HG02798 (cell line): ENCODE measurements at regions not wholly inside any gene's neighbourhood (a gene's known extent, or its start where the extent isn't known, plus 50 kb on each side); places are given as distances from the start of the nearest gene placed in this dataset.
"Not testable (repeated sequence)": the region's sequence is repeated elsewhere in the genome, so short reads cannot be mapped to it uniquely, and the experiment has no call there.

ENCODE experiments used
- ATAC-seq: cut with Tn5 transposase; IDR thresholded peaks from one replicate; pipeline ENCODE4 v1.9.1; 2021; ENCODE audit warnings: mild to moderate bottlenecking; ENCODE audit not compliant: unreplicated experiment, poor library complexity

GRCh38 chr15:37394402-37395099 lies 294.2 kb upstream of the MEIS2 start:
- ATAC-seq = no peak

DNA sequence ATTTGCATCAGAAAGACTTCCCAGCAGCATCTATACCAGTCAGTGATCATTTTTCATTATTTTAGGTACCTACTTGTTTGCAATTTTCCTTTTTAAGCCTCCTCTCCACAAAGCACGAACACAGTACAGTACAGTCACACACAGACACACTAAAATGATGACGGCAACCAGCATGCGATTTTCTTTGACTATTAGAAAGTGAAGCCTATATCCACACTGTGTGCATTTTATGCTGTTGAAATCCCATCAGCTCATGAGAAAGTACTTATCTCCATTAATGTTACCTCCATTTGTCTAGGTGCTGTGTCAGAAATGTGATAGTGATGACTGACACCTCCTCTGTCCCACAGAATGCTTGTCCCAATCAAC lies 294.7 kb upstream of the MEIS2 start:
- ATAC-seq = no peak

DNA sequence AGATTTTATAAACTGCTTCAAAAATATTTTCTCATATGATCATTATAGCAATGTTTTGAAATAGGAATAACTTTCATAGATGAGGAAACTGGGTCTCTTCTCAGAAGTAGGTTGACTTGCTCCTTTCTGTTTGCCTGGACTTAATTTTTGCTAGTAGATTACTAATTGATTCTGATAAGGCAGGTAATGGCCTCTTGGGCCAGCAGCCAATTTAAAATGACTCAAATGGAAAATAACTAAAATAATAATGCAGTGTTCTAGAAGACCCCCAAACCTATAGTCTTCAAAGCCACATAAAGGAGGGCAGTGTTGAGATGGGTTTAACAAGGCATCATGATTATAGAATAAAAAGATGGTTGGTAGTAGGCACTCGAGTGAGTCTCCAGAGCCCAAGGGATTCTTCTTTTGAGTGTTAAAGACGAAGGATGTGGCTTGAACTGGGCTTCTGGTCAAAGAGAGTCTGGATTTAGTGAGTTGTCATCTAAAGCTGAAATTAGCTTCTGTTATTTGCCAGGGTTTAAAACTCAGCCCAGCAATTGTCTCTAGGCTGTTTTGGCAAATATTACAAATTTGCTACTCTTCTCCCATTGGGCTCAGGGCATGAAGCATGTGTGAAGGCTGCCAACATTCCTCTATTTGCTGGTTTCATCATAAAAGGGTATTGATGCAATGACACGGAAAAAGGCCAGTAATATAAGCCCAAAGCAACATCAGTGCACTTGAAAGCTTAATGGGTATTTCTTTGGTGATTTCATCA lies 297.1 kb upstream of the MEIS2 start:
- no peak for ATAC-seq

DNA sequence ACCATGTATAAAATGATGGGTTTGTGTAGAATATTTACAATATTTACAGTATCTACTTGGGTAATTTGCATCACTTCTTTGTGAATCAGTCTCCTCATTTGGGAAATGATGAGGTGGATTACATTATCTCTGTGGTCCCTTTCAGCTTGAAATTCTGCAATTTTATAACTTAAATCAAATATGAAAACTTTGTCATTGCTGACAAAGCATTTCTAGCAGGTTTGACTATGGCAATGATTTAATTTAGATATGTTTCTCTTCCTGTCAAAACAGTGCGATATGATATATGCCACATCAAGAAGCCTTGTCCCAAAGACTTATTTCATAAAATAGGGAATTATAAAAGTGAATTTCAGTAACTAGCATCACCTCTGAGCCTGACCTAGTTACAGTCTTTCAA lies 315.8 kb upstream of the MEIS2 start:
- ATAC-seq = no peak

GRCh38 chr15:37425541-37425940 lies 325.2 kb upstream of the MEIS2 start:
- ATAC-seq = no peak

GRCh38 chr15:37427393-37427792 lies 327.0 kb upstream of the MEIS2 start:
- not testable (repeated sequence) for ATAC-seq

- ATAC-seq = no peak
Observed at GRCh38 chr15:37446921-37447320, 346.6 kb upstream of the MEIS2 start.

DNA sequence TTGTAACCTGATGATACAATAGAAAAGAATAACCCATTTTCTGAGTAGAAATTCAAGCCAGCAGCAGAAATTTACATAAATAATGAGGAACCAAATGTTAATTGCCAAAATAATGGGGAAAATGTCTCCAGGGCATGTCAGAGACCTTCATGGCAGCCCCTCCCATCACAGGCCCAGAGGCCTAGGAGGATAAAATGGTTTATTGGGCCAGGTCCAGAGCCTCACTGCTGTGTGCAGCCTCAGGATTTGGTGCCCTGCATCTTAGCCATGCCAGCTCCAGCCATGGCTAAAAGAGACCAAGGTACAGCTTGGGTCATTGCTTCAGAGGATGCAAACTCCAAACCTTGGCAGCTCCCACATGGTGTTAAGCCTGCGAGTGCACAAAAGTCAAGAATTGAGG lies 352.1 kb upstream of the MEIS2 start:
- no peak for ATAC-seq

DNA sequence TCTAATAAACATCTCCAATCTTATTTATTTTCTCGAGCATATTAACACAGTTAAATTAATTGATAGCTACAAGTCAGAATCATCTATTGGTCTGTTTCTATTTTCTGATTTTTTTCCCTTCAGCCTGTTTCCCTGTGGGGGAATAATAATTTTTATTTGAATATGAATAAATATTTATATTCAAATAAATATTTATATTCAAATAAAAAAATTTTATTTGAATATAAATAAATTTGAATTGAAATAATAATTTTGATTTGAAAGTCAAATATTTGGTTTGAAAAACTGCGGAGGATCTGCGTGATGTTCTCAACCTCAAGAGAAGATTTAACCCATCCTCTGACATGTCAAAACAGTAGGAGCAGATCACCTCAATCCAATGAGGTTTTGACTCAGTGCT lies 380.1 kb upstream of the MEIS2 start:
- ATAC-seq = no peak

DNA sequence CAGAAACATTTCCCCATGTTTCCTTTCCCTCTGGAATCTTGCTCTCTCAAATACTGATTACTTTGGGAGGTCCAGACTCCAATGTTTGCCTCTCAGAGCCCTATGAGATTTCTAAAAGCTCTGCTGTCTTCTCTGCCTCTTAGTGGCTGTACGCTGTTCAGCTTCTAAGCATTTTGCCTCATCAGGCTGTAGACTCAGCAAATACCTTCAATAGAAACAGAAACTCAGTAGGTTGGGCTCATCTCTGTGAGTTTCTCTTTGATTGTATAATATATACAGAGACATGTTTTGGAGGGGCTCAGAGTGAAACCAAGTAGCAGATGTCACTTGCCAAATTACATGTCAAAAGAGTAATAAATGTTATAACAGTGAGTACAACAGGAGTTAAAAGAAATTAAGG lies 380.8 kb upstream of the MEIS2 start:
- ATAC-seq = no peak

- no peak for ATAC-seq
Observed at GRCh38 chr15:37483779-37484178, 383.4 kb upstream of the MEIS2 start.

- ATAC-seq = no peak
Observed at GRCh38 chr15:37485056-37485455, 384.7 kb upstream of the MEIS2 start.

DNA sequence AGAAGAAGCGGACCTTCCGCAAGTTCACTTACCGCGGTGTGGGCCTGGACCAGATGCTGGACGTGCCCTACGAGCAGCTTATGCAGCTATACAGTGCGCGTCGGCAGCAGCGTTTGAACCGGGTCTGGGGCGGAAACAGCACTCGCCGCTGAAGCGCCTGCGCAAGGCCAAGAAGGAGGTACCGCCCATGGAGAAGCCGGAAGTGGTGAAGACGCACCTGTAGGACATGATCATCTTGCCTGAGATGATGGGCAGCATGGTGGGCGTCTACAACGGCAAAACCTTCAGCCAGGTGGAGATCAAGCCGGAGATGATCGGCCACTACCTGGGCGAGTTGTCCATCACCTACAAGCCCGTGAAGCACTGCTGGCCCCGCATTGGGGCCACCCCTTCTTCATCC lies 390.4 kb upstream of the MEIS2 start:
- ATAC-seq = no peak

- ATAC-seq = no peak
Observed at GRCh38 chr15:37516621-37517020, 416.3 kb upstream of the MEIS2 start.

DNA sequence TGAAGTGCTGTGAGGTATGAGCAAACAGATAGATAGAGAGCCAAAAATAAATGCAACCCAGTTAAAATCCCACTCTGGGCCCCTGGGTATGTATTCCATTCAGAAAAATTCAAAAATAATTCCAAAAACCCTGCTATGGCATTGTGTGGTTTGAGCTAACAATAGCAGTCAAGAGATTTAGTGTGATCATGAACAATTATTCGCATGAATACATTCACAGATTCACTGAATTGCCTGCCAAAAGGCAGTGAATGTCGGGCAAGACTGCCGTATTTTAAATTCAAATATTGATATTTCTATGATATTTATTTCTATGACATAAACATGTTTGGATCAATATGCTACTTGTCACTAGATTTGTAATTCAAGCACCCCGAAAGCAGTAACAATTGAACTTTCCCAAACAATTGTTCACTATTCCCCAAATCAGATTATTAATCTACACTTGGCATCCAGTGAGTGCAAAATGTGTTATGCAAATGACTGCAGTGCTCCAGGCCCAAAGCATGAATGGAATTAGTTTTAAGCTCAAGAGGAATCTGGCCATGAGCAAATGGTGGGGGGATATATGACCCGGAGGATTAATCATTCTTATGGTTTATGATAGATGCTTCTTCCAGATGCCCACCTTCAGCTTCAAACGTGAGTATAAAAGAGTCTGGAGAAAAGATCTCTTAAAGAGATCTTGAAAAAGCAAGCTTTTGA lies 417.0 kb upstream of the MEIS2 start:
- ATAC-seq = no peak

DNA sequence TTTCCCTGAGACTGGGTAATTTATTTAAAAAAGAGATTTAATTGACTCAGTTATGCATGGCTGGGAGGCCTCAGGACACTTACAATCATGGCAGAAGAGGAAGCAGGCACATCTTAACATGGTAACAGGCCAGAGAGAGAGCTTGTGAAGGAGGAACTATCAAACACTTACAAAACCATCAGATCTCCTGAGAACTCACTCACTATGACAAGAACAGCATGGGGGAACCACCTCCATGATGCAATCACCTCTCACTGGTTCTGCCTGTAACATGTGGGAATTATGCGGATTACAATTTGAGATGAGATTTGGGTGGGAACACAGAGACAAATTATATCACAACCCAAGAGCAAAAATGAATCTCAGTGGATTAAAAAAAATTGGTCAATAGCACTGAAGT lies 416.0 kb upstream of the TMCO5A start:
- ATAC-seq = no peak

DNA sequence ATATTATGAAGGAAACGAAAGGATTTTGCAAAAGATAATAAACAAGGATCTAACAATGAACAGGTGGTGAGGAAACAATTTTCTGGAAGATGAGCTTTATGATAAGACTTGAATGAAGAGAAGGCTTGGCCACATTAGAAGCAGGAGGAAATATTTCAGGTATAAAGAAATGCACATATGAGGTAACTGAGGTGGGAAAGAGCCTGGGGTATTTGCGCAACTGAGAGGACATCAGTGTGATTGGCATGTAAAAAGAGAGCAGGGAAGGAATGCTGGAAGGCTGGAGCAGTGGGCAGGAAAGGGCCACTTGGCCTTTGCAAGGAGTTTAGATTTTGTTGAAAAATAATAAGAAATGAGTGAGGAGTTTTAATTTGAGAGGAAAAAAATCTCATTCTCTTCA lies 414.4 kb upstream of the TMCO5A start:
- ATAC-seq = no peak

GRCh38 chr15:37520882-37521281 lies 413.6 kb upstream of the TMCO5A start:
- no peak for ATAC-seq

DNA sequence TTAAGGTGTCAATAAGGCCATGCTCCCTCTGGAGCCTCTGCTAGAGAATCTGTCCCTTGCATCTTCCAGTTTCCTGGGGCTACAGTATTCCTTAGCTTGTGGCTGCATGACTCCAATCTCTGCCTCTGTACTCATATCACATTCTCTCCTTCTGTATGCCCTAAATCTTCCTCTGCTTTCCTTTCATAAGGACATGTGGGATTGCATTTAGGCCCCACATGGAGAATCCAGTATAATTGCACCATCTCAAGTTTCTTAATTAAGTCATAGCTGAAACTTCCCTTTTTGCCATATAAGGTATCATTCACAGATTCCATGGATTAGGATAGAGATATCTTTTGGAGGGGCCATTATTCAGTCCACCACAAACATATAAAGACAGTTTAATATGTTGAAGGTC lies 409.8 kb upstream of the TMCO5A start:
- no peak for ATAC-seq

DNA sequence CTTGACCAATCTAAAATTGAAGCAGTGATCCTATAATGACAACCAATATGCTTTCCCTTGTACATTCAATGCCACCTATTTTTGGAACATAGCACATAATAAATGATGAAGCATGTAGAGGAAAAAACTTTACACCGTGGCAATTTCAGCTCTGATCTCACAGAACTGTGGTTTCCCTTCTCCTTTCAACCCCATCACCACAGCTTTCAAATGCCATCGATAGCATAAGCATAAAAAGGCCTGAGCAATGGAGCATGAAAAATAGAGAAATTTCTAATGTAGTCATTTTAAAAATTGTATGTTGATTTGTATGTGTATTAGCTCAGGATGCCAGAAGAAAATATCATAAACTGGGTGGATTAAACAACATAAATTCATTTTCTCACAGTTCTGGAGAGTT lies 406.0 kb upstream of the TMCO5A start:
- ATAC-seq = no peak

GRCh38 chr15:37536967-37537605 lies 397.4 kb upstream of the TMCO5A start:
- ATAC-seq = no peak
